H1 (cell line): ENCODE measurements at regions not wholly inside any gene's neighbourhood (a gene's known extent, or its start where the extent isn't known, plus 50 kb on each side); places are given as distances from the start of the nearest gene placed in this dataset.

Experiments
- CTCF ChIA-PET: fragments of 300-600 bp; sonication (Branson Sonifier 250); formaldehyde crosslinking; loops from one replicate; lab custom pipeline; 2021; ENCODE audit not compliant: partially characterized antibody; lab: Charles Lee
- POLR2A ChIA-PET: fragments of 300-600 bp; sonication (Branson Sonifier 250); formaldehyde crosslinking; loops from one replicate; lab custom pipeline; 2021; ENCODE audit warnings: inconsistent platforms; ENCODE audit not compliant: partially characterized antibody; lab: Charles Lee
- DNase-seq, 2 experiments: peaks; one replicate each; pipeline versions ENCODE4 v3.0.0 to v3.0.0-alpha.2; 2010 to 2022; ENCODE audit warnings: low spot score in 2 of 2, low read depth in 1 of 2, mixed read lengths in 1 of 2
- FAIRE-seq: peaks from 2 replicates; lab custom pipeline; 2011; peaks lifted over from hg19 to GRCh38; lab: Jason Lieb, UNC
- H2AFZ ChIP-seq: 2 replicates; pipeline ENCODE4 v1.8.1; 2012; ENCODE audit warnings: low read length, inconsistent platforms
- H2AK5ac ChIP-seq: 2 replicates; pipeline ENCODE4 v1.6.1; 2013; ENCODE audit warnings: low read depth, low read length
- H2BK120ac ChIP-seq: replicated peaks from 2 replicates; pipeline ENCODE3; 2013; ENCODE audit warnings: low read depth, low read length, inconsistent platforms
- H2BK12ac ChIP-seq: 2 replicates; pipeline ENCODE4 v1.6.1; 2013; ENCODE audit warnings: low read depth, low read length
- H2BK15ac ChIP-seq: 2 replicates; pipeline ENCODE4 v1.6.1; 2013; ENCODE audit warnings: low read length
- H2BK20ac ChIP-seq: 2 replicates; pipeline ENCODE4 v1.6.1; 2013; ENCODE audit warnings: low read length
- H2BK5ac ChIP-seq: 2 replicates; pipeline ENCODE4 v1.6.1; 2013; ENCODE audit warnings: low read depth, low read length
- H3K14ac ChIP-seq: 2 replicates; pipeline ENCODE4 v1.6.1; 2013; ENCODE audit warnings: inconsistent platforms; ENCODE audit not compliant: insufficient read length
- H3K18ac ChIP-seq: 2 replicates; pipeline ENCODE4 v1.6.1; 2013; ENCODE audit warnings: low read length; ENCODE audit errors: extremely low read depth
- H3K23ac ChIP-seq: 2 replicates; pipeline ENCODE4 v1.6.1; 2013; ENCODE audit warnings: inconsistent platforms; ENCODE audit not compliant: insufficient read length
- H3K23me2 ChIP-seq: 2 replicates; pipeline ENCODE4 v1.6.1; 2013; ENCODE audit warnings: low read depth, low read length
- H3K27ac ChIP-seq: 2 replicates; pipeline ENCODE4 v1.6.1; 2011; ENCODE audit warnings: low read depth, low read length, inconsistent platforms
- H3K27me3 ChIP-seq, 4 experiments: replicated peaks in 1 of 4; 1 replicate in 1 of 4; 2 replicates in 3 of 4; pipeline versions ENCODE4 v1.6.1 to v1.8.1; 2011 to 2013; ENCODE audit warnings: low read length in 3 of 4, mild to moderate bottlenecking in 3 of 4, inconsistent platforms in 2 of 4, mixed read lengths in 2 of 4, moderate library complexity in 1 of 4; ENCODE audit not compliant: control insufficient read depth in 3 of 4, insufficient read depth in 3 of 4; ENCODE audit errors: extremely low read depth in 1 of 4
- H3K36me3 ChIP-seq, 4 experiments: 2 replicates each; pipeline versions ENCODE4 v1.6.1 to v1.8.1; 2011 to 2013; ENCODE audit warnings: mild to moderate bottlenecking in 4 of 4, low read length in 3 of 4, moderate library complexity in 2 of 4, control low read depth in 1 of 4, inconsistent platforms in 1 of 4; ENCODE audit not compliant: insufficient read depth in 4 of 4, control insufficient read depth in 2 of 4
- H3K4ac ChIP-seq: replicated peaks from 2 replicates; pipeline ENCODE3; 2013; ENCODE audit warnings: low read length, low read depth, mixed read lengths, inconsistent platforms; ENCODE audit not compliant: insufficient read length
- H3K4me1 ChIP-seq, 4 experiments: replicated peaks in 1 of 4; 1 replicate in 1 of 4; 2 replicates in 3 of 4; pipeline versions ENCODE4 v1.6.1 to v1.8.1; 2011 to 2013; ENCODE audit warnings: low read length in 3 of 4, inconsistent platforms in 2 of 4, mixed read lengths in 1 of 4; ENCODE audit not compliant: insufficient read depth in 4 of 4, control insufficient read depth in 3 of 4
- H3K4me2 ChIP-seq, 2 experiments: 2 replicates each; pipeline versions ENCODE4 v1.6.1 to v1.8.1; 2011 to 2013; ENCODE audit warnings: low read depth in 2 of 2, low read length in 2 of 2, control low read depth in 1 of 2, inconsistent platforms in 1 of 2, mild to moderate bottlenecking in 1 of 2; ENCODE audit not compliant: insufficient read depth in 1 of 2
- H3K4me3 ChIP-seq, 4 experiments: fragments of 200-600, 300-600 bp in 1 of 4; sonication (generic), shearing (Covaris generic), sonication (Bioruptor Twin) in 1 of 4; 2 replicates each; pipeline versions ENCODE4 v1.5.1 to v1.8.1; 2011 to 2016; ENCODE audit warnings: low read length in 4 of 4, low read depth in 3 of 4, control low read depth in 2 of 4, inconsistent platforms in 2 of 4, mild to moderate bottlenecking in 2 of 4, mixed read lengths in 1 of 4, moderate library complexity in 1 of 4; ENCODE audit not compliant: insufficient read depth in 2 of 4; ENCODE audit errors: extremely low read depth in 1 of 4
- H3K56ac ChIP-seq: replicated peaks from 2 replicates; pipeline ENCODE3; 2013; ENCODE audit warnings: low read depth, mild to moderate bottlenecking, mixed read lengths, low read length, inconsistent platforms; ENCODE audit not compliant: insufficient read length
- H3K79me1 ChIP-seq: 2 replicates; pipeline ENCODE4 v1.6.1; 2013; ENCODE audit warnings: low read depth, low read length, control low read depth
- H3K79me2 ChIP-seq, 2 experiments: 2 replicates each; pipeline versions ENCODE4 v1.6.1 to v1.8.1; 2012 to 2013; ENCODE audit warnings: low read length in 2 of 2, mild to moderate bottlenecking in 2 of 2, inconsistent platforms in 1 of 2; ENCODE audit not compliant: insufficient read depth in 2 of 2, control insufficient read depth in 1 of 2
- H3K9ac ChIP-seq, 4 experiments: replicated peaks in 1 of 4; 1 replicate in 1 of 4; 2 replicates in 3 of 4; pipeline versions ENCODE4 v1.6.1 to v1.8.1; 2011 to 2013; ENCODE audit warnings: low read depth in 3 of 4, low read length in 3 of 4, control low read depth in 2 of 4, mild to moderate bottlenecking in 2 of 4, moderate library complexity in 2 of 4, inconsistent platforms in 1 of 4; ENCODE audit errors: extremely low read depth in 1 of 4
- H3K9me3 ChIP-seq, 2 experiments: 2 replicates each; pipeline versions ENCODE4 v1.6.1 to v1.8.1; 2012 to 2013; ENCODE audit warnings: mild to moderate bottlenecking in 2 of 2, moderate library complexity in 2 of 2, control low read depth in 1 of 2, inconsistent platforms in 1 of 2, low read depth in 1 of 2, low read length in 1 of 2, mixed read lengths in 1 of 2; ENCODE audit not compliant: insufficient read depth in 2 of 2
- H4K20me1 ChIP-seq, 2 experiments: replicated peaks in 1 of 2; 2 replicates each; pipeline versions ENCODE3 to v1.8.1; 2011 to 2013; ENCODE audit warnings: inconsistent platforms in 2 of 2, low read length in 2 of 2, mild to moderate bottlenecking in 1 of 2; ENCODE audit not compliant: insufficient read depth in 2 of 2, control insufficient read depth in 1 of 2
- H4K5ac ChIP-seq: 2 replicates; pipeline ENCODE4 v1.6.1; 2013; ENCODE audit warnings: low read length, low read depth, mixed read lengths, inconsistent platforms; ENCODE audit not compliant: insufficient read length
- H4K8ac ChIP-seq: 2 replicates; pipeline ENCODE4 v1.8.0; 2013; ENCODE audit warnings: mild to moderate bottlenecking, moderate library complexity, low read length, inconsistent platforms; ENCODE audit not compliant: insufficient read depth; ENCODE audit errors: extremely low read depth
- H4K91ac ChIP-seq: replicated peaks from 2 replicates; pipeline ENCODE3; 2013; ENCODE audit warnings: low read length, mixed read lengths, inconsistent platforms; ENCODE audit not compliant: insufficient read length
- CBX8 ChIP-seq: fragments of 300-800, 300-1000 bp; sonication (generic); IDR thresholded peaks from 2 replicates; pipeline ENCODE4 v1.7.1; 2016; ENCODE audit warnings: low read depth, low read length, borderline replicate concordance
- HDAC6 ChIP-seq: IDR thresholded peaks from one replicate; pipeline ENCODE4 v1.7.1; 2012; ENCODE audit warnings: low read depth, mild to moderate bottlenecking, inconsistent platforms, low read length, moderate library complexity
- JUND ChIP-seq: IDR thresholded peaks from 2 replicates; pipeline ENCODE4 v1.6.1; 2011; ENCODE audit warnings: mild to moderate bottlenecking, improper control_type of control experiment, low read length
- NANOG ChIP-seq: IDR thresholded peaks from 2 replicates; pipeline ENCODE4 v1.6.1; 2011; ENCODE audit warnings: low read length, low read depth, mild to moderate bottlenecking, inconsistent platforms; ENCODE audit not compliant: insufficient read depth, poor library complexity, severe bottlenecking
- POLR2AphosphoS5 ChIP-seq: IDR thresholded peaks from 2 replicates; pipeline ENCODE4 v1.6.1; 2011; ENCODE audit warnings: low read depth, low read length
- RBBP5 ChIP-seq: IDR thresholded peaks from 2 replicates; pipeline ENCODE4 v1.7.1; 2012; ENCODE audit warnings: low read depth, mild to moderate bottlenecking, inconsistent platforms, low read length, moderate library complexity, borderline replicate concordance
- RNF2 ChIP-seq: fragments of 200-900, 300-1000 bp; sonication (generic); IDR thresholded peaks from 2 replicates; pipeline ENCODE4 v1.7.1; 2016; ENCODE audit warnings: borderline replicate concordance, low read depth, mild to moderate bottlenecking, antibody characterized with exemption, low read length; ENCODE audit not compliant: poor library complexity, severe bottlenecking; ENCODE audit errors: missing control alignments
- SP1 ChIP-seq: IDR thresholded peaks from 2 replicates; pipeline ENCODE4 v1.6.1; 2011; ENCODE audit warnings: low read depth, low read length
- SP4 ChIP-seq: IDR thresholded peaks from 2 replicates; pipeline ENCODE4 v1.6.1; 2012; ENCODE audit warnings: low read length, inconsistent platforms
- TCF12 ChIP-seq: IDR thresholded peaks from 2 replicates; pipeline ENCODE4 v1.6.1; 2011; ENCODE audit warnings: low read depth, mild to moderate bottlenecking, low read length
- ZNF274 ChIP-seq: IDR thresholded peaks from 2 replicates; pipeline ENCODE4 v1.7.0; 2012; ENCODE audit warnings: low read length, borderline replicate concordance; ENCODE audit errors: extremely low read depth
- WGBS, 2 experiments: shearing (Covaris generic) in 1 of 2; methylation state at CpG; one replicate each; pipeline versions ENCODE4 v1.1.6 to v1.1.7; 2013 to 2015; ENCODE audit warnings: low lambda C conversion rate in 2 of 2, mixed read lengths in 2 of 2, inconsistent platforms in 1 of 2, low coverage in 1 of 2, missing lambda C conversion rate in 1 of 2; ENCODE audit not compliant: insufficient replicate concordance in 2 of 2, insufficient coverage in 1 of 2, insufficient read length in 1 of 2; ENCODE audit errors: extremely low coverage in 1 of 2, missing lambda C conversion rate in 1 of 2; 5-methylcytosine and 5-hydroxymethylcytosine counted together
- TF ChIP-seq, protein P1 (sequence below): IDR thresholded peaks from 2 replicates; pipeline ENCODE4 v1.6.1; 2011; ENCODE audit warnings: low read length, improper control_type of control experiment
- TF ChIP-seq, protein P2 (sequence below): IDR thresholded peaks from 2 replicates; pipeline ENCODE4 v1.6.1; 2011; ENCODE audit warnings: low read depth, mild to moderate bottlenecking, low read length; ENCODE audit not compliant: insufficient read depth

DNA sequence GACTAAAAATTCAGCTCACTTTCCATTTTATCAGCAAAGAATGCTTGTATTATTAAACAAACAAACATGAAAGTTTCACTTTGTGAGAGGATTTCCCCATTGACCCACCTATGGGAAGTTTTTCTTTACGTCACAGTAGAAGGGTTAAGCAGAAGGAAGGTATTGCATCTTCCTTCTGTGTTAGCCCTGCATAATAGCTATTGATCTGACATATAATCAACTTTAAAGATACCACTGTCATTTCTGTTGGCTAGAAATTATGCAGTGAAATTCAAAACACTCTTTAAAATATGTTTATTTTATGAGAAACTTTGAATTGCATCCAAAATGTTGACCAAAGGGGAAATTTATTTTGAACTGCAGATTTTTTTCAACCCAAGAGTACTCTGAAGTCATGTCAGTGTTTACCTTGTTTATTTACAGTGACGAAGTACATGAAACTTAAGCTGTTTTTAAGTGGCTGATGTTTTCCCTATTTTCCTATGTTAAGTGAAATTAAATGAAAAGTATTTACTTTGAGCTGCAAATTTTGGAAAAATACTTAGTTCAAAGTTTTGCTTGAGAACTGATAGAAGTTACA, 566.4 kb downstream of the ZEB2 start:
- no peaks in the 10 kb centered on the region for H4K20me1 ChIP-seq
- H2BK5ac ChIP-seq: no peak overlapping the region
- no peaks in the 10 kb centered on the region for H3K4me1 ChIP-seq
- H3K27ac ChIP-seq: no peak overlapping the region
- no peaks in the 10 kb centered on the region for H3K36me3 ChIP-seq
- H3K79me1 ChIP-seq: no peaks in the 10 kb centered on the region
- H3K23me2 ChIP-seq: no peaks in the 10 kb centered on the region
- H3K27me3 ChIP-seq: no peaks in the 10 kb centered on the region
- H2BK20ac ChIP-seq: no peak overlapping the region
- no peak overlapping the region for H3K18ac ChIP-seq
- no peak overlapping the region for H3K23ac ChIP-seq
- no peak overlapping the region for H4K91ac ChIP-seq
- no peak overlapping the region for H2AK5ac ChIP-seq
- CTCF ChIA-PET: interaction anchor here (0.7 to 1.1 kb wide), 2 partner anchors 12 to 101 kb away, joined by 3 to 4 read pairs; no protein-coding TSS in a partner anchor
- no peak overlapping the region for H3K14ac ChIP-seq
- 69% methylated on average over 2 of the region's 2 CpGs; no CpG with 5 or more reads in 1 of the 2 experiments for WGBS, 2 experiments
- no peak overlapping the region for H2BK15ac ChIP-seq
- no peak overlapping the region for H4K5ac ChIP-seq
- H3K79me2 ChIP-seq: no peaks in the 10 kb centered on the region
- TF ChIP-seq, protein P1, sequence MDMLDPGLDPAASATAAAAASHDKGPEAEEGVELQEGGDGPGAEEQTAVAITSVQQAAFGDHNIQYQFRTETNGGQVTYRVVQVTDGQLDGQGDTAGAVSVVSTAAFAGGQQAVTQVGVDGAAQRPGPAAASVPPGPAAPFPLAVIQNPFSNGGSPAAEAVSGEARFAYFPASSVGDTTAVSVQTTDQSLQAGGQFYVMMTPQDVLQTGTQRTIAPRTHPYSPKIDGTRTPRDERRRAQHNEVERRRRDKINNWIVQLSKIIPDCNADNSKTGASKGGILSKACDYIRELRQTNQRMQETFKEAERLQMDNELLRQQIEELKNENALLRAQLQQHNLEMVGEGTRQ: no peak
- TF ChIP-seq CBX8 (no peak), ZNF274 (no peak), SP4 (no peak), JUND (no peak), NANOG (no peak), RBBP5 (no peak), SP1 (no peak), HDAC6 (no peak), POLR2AphosphoS5 (no peak), TCF12 (no peak), RNF2 (no peak)
- TF ChIP-seq, protein P2, sequence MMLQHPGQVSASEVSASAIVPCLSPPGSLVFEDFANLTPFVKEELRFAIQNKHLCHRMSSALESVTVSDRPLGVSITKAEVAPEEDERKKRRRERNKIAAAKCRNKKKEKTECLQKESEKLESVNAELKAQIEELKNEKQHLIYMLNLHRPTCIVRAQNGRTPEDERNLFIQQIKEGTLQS: no peak
- no peak overlapping the region for H2BK120ac ChIP-seq
- H3K56ac ChIP-seq: no peak overlapping the region
- H2AFZ ChIP-seq: no peak overlapping the region
- no peak for FAIRE-seq
- DNase-seq: no peak
- no peak overlapping the region for H3K4me3 ChIP-seq
- no peak overlapping the region for H4K8ac ChIP-seq
- H3K4me2 ChIP-seq: no peak overlapping the region
- POLR2A ChIA-PET: no interaction called here
- H2BK12ac ChIP-seq: no peak overlapping the region
- H3K9ac ChIP-seq: no peak overlapping the region
- no peaks in the 10 kb centered on the region for H3K9me3 ChIP-seq
- H3K4ac ChIP-seq: no peak overlapping the region
